ENCODE measurements at regions not wholly inside any gene's neighbourhood (a gene's known extent, or its start where the extent isn't known, plus 50 kb on each side); places are given as distances from the start of the nearest gene placed in this dataset.

DNA sequence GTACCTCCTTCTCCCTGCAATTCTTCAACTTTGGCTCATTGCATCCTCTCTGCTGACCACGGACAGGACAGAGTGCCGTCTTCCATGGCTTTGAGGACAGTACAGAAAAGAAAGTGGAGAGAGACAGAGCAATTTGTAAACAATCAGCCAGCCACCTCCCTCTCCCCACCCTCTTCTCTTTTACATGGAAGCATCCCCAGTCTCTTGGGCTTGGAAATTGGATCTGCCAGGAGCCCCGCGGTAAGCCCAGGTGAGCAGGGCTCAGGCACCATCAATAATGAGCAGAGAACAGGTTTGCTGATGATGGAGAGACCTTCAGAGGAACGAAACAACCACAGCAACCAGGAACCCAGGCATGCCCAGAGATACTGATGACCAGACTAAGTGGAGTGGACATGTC, 194.9 kb upstream of the TNRC6C start:
- DNase-seq: no peak

DNA sequence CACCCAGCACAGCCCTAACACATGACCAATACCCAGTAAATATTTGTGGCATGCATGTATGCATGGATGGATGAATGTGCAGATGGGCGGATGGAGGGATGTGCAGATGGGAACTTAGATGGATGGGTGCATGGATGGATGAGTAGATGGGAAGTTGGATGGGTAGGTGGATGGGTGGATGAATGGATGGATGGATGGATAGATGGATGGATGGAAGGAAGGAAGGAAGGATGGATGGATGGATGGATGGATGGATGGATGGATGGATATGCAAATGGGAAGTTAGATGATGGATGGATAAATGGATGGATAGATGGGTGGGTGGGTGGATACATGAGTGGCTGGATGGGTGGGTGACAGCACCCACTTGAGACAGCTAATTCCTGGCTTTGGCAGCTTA, 193.2 kb upstream of the TNRC6C start:
- no peak for DNase-seq

DNA sequence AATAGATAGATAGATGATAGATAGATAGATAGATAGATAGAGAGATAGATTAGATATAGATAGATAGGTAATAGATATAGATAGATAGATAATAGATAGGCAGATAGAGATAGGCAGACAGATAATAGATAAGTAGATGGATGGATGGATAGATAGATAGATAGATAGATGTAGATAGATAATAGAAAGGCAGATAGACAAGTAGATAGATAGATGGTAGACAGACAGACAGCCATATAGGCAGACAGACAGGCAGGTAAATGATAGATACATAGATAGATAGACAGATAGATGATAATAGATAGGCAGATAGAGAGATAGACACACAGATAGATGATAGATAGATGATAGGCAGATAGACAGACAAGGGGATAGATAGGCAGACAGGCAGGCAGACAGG, 191.4 kb upstream of the TNRC6C start:
- DNase-seq: no peak

DNA sequence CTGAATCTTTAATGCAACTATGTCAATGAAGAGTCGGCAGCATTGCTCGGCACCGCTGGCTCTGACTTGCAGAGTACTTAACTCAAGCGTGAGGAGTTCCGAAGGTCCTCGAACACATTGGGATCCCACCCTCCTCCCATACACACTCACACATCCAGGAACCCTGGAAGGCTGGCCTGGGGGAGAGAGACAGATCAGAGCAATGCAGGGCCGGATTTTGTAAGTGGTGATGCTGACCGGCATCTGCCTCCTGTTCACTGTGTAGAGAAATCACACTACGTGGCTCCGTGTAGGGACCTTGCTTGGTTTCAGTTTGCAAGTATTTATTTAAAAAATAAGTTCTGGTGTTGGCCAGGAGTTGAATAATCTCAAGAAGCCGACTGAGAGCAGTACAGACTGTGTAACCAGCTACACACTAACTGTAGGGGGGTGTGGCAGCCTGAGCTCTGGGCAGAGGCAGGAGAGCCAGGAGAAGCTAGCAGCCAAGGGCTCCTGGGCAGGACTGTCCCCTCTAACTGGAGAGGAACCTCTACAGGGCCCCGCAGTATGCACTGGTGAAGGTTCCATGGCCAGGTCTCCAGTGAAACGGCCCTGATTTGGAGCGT, 190.2 kb upstream of the TNRC6C start:
- no peak for DNase-seq

DNA sequence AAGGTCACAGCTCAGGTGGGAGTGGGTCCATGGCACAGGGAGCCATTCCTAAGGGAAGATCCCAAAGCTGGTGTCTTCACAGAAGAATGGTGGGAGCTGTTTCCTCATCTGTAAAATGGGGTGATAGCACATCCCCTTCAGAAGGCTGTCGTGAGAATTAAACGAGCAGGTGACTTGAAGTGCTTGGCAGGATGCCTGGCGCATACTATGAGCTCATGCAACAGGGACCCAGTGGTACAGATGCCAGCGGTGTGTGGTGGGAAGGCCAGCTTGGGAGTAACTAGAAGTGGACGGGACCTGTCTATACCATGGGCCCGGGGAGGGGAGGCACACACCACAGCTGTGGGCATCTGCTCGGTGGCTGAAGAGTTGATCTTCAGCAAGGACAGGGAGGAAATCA, 189.3 kb upstream of the TNRC6C start:
- DNase-seq: peak; percentile 79

DNA sequence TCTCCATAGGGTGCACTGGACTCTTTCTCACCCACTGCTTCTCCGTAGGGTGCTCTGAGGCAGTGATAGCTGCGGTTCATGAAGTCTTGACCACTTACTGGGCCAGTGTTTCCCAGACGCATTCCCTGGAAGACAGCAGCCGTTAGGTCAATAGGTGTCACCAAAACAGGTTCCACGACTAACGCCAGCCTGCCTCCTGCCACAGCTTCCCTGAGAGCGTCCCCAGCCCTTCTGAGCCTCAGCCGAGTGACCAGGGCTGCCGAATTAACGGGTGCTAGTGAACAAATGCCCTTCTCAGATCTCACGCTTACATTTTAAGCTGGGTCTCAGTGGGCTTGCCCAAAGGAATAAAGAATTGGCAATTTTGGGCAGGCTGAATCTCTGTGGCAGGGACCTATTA, 188.7 kb upstream of the TNRC6C start:
- DNase-seq: no peak

DNA sequence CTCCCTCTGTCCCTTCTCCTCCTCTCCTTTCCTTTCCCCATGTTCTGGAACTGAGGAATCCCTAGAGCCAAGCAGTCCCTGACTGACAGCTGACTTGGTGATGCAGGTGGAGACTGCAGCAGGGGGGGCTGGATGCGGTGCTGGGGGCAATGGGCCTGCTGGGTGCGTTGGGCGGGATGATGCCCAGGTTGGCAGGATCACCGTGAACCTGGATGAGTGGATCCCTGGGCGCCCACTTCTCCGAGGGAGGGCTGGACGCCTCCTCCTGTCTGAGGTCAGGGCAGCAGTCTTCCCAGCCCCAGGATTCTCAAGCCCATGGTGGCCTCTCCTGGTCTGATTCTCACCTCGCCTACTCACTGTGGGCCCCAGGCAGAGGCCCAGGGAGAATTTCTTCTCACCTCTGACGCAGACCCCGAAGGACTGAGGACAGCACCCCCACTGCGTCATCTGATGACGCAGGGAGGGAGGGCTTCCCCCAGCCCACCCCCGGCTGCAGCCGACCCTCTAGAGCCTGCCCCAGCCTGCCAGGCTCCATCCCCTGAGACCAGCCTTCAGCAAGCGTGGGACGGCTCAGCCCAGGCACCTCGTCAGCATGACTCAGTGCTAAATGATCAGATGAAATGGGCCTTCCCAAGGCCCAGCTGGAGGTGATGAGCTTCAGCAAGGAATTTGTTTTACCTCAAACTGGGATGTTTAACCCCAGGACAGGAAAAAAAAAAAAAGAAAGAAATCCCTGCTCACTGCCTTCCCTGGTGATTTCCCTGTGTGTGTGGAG, 188.0 kb upstream of the TNRC6C start:
- DNase-seq: no peak

DNA sequence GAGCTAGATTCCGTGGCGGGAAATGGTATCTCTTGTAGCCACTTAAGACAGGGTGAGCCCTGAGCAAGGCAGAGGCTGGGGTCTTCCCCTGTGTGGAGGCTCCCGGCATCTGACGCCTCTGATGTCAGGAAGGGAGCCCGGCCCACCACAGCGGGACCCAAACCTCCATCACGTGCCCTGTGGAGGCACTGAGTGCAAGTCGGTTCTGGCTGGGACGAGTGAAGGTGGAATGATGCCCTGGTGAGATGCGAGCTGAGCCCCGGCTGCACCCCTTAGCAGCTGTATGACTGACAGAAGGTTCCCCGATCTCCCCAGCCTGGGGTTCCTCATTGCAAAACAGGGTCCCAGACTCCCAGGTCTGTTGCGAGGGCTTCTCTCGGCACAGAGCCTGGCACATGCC, 187.4 kb upstream of the TNRC6C start:
- no peak for DNase-seq

DNA sequence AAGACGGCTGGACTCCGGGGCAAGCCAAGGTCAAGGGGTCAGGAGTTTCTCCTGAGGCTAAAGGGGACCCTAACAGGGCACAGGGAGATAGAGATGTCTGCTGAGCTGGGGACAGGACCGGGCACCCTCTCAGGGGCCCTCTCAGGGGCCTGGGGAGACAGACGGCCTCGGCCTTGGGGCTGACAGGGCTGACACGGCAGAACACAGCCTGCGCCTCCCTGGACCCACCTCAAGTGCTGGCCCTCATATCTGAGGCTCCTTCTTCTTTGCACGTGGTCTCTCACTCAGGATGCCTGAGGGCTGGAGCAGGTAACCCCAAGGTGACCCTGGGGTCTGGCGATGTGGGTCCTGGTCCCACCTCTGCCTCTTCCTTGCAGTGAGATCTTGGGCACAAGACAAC, 186.9 kb upstream of the TNRC6C start:
- no peak for DNase-seq

DNA sequence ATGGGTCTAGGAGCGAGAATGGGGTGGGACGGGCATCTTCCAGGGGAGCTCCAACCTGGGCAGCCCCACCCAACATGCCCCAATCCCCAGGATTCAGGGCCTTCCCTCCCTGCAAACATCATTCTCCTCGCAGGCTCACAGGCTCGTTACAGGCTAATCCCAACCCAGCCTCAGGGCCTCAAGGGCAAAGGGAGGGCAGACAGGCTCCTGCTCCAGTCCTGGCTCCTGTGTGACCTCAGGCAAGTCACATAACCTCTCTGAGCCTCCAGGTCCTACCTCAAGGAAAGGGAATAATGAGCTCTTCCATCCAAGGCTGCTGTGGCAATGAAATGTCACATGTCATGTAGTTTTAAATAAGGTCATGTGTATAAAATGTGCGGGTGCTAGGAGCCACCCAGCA, 186.5 kb upstream of the TNRC6C start:
- DNase-seq: no peak

DNA sequence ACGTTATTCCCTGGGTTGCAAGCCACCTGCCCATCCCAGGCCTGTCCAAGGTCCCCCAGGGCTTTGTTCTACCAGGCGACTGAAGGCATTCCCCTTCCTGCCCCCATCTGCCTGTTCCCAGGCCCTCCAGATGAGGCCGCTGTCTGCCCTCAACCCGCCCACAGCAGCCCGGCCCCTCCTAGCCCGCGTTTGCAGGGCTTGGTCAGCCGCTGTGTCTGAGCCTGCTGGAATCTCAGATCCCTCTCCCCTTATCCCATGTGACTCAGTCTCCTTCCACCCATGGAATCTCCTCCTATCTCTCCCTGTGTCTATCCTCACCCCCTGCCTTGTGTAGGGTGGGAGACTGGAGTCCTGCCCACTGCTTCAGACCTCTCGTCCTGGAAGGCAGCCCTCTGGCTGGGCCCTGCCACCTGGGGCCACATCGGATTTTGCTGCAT, 186.0 kb upstream of the TNRC6C start:
- DNase-seq: no peak

DNA sequence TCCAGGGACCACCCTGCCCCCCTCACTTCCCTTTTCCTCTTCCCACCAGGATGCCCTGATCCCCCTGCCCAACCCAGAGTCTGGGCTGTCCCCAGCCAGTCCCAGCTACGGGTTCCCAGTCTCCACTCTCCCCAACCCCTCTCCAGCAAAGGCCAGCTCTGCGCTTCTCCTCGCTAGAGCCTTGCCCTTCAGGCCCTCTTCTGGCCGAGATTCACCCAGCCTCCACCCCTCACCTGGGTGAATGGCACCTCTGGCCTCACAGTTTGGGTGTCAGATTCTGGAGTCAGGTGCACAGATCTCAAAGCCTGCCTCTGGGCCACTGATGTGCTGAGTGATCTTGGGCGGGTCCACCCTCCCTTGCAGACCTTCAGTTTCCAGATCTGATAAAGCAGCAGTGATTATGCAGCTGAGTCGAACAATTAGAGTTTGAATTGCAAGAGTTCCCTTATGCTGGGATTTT, 185.6 kb upstream of the TNRC6C start:
- no peak for DNase-seq

DNA sequence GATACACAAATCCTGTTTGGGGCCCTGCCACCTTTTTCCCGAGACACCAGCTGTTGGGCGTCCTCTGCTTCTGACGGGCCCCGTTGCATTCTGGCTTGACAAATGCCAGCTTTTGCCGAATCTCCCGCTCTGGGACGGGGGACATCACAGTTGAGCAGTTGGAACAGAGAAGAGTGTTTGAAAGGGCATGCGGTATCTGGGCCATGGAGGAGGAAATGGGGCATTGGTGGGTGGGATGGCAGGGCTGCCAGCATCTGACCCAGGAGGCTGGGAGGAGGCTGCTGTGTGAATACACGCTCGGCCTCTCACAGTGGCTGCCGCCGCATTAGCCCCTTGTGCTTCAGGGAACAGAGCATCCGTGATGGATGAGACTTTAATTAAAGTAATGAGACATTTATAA, 184.3 kb upstream of the TNRC6C start:
- no peak for DNase-seq

DNA sequence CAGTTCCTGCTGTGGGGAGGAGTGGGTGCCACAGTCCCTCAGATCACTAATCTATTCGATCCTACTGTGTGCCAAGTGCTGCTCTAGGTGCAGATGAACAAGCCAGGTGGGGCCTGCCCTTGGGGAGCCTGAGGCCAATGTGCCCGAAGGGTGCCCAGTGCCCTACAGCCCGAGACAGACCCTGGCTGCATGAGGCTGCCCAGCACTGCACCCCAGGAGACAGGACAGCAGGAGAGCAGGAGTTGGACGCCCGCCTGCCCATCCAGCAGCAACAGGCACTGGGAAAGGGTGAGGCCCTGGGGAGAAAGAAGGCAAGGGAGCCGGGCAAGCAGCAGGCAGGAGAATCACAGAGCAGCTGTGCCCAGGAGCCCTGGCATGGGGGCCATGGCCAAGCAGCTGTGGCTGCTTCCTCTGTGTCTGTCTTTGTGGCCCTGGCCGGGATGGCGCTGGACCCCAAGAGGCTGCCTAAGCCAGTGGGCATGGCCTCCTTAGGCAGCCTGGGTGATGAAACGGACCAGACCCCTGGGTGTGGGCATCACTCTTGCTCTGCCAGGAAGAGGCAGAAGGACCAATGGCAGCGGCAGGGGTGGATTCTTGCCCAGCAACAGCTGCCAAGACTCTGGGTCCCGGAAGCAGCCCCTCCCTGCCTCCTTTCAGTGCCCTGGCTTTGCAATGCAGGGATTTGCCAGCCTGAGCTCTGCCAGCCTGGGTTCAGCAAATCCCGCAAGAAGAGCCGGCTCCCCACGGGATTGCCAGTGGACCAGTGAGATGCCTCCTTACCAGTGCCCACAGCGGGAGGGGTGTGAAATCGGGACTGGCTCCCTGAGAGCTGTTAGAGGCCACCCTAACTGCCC, 179.6 kb upstream of the TNRC6C start:
- DNase-seq: no peak

DNA sequence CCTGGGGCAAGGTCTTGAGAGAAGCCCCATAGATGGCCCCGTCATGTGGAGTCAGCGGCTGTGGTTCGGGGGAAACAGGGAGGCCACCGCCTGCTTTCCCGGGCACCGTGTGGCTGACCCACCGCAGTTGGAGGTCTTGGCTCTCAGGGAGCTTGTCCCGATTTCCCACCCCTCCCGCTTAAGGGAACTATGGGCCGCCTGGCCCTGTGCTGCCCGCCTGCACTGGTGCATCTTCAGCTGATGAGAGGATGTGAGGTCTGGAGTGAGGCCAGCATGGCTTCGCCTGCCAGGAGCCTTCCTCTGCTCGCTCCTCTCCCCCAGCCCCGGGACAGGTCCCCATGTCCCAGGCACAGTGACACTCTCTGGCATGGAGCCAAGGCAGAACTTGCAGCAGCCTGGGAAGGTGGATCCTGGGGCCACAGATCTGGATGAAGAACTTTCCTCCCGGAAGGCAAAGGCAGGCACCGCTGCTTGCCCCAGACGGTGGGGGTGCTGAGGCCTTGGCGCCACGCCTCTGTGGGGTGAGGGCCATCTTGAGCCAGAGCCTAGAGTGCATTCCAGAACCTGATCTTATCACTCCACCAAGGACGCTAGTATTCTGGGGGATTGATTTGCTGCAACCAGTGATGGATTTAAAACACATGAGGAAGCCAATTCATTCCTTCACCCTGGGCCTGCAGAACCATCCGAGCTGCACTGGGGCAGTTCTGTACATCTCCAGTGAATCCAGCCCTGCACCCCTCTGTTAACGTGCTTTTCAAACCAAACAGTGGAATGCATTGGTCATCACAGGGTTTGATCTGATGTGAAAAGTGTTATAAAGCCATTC, 178.6 kb upstream of the TNRC6C start:
- no peak for DNase-seq

DNA sequence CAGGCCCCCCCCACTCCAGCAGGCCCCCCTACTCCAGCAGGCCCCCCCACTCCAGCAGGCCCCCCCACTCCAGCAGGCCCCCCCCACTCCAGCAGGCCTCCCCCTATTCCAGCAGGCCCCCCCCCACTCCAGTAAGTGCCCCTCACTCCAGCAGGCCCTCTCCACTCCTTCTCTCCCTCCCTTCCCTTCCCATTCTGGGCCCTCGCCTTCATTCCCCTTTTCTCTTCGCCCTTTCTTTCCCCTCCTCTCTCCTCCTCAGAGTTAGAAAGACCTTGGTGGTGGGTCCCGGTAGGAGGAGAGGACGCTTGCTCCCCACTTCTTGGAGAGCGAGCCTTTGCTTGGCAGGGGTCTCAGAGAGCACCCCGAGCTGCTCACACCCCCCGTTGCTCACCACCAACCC, 177.0 kb upstream of the TNRC6C start:
- no peak for DNase-seq

DNA sequence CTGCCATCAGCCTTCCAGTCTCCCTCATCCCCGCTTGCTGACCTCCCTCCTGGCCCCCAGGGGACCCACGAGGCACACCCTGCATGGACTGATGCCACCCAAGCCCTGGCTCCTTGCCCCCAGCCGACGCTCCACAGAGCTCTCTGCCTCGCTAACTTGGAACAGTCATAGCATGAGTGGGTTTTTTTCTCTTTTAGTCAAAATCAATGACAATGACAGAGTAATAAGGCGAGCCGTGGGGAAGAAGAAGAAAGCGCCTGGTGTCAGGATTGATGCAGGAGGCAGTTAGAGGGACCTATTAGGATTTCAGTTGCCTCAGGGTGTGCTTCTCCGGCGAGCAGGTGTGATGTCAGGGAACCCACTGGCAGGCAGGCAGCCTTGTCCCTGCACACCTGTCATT, 176.3 kb upstream of the TNRC6C start:
- no peak for DNase-seq

DNA sequence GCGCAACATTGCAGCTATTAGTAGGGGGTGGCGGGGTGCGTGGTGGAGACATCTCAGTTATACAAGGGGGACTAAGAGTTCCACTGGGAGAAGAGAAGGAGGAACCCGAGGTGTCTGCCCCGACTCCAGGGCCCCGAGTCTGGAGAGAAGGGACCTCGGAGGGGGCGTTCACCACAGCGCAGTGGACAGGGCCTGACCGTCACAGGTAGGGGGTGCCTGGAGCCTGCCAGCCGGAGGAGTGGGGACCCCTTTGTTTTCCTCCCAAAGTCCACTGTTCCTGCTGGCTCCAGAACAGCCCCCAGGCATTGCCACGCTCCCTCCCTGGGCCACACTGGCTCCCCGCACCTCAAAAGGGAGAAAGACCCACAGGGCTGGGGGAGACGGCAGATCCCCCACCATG, 175.9 kb upstream of the TNRC6C start:
- DNase-seq: no peak

DNA sequence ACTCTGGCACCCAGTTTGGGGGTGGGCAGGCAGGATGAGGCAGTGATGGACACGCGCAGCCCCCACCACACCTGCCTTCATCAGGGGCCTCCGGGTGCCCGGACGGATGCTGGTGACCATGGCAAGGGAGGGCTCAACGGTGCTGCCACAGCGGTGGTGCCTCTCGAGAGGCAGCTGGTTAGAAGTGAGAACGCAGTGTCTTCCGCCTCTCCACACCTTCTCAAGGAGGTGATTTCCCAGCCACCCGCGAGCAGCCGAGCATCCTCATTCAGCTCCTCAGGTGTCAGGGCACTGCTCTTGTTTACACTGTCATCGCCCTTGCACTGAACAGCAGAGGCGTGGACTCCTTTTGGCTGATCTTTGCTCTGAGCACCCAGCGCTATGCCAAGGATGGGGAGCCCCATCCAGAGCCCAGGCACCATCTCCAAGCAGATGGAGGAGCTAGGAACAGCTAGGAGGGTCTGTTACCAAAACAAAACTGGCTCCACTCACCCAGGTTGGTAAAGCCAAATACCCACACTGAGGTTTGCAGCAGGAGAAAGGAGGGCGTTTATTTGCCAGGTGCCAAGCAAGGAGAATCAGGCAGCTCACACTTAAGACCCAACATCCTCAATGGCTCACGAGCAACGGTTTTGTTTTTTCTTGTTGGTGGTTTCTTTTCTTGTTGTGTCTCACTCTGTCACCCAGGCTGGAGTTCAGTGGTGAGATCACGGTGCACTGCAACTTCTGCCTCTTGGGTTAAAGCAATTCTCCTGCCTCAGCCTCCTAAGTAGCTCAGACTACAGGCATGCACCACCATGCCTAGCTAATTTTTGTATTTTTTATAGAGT, 174.3 kb upstream of the TNRC6C start:
- no peak for DNase-seq

DNA sequence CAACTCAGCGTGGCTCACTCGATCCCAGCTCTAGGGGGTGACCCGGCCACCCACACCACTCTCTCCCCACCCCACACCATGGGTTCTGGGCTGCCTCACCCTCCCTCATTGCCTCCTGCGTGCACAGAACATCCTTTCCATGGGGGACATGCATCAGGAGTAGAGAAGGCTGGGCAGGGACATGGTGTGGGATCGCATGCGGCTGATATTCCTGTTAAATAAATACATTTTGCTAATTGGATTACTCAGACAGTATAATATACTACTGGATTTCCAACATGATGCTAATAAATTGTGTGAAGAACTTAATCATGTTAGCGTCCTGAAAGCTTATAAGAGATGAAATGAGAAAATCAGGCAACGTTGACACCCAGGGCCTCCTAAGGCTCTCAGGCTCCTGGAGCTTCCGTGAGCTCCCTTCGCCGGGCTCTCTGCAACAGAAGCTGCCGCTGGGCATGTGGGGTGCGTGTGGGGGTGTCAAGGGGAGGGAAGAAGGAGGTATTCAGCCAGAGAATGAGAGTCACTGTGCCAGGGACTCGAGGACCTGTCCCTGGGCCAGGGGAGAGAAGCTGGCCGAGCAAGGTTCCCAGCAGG, 173.1 kb upstream of the TNRC6C start:
- DNase-seq: no peak

DNA sequence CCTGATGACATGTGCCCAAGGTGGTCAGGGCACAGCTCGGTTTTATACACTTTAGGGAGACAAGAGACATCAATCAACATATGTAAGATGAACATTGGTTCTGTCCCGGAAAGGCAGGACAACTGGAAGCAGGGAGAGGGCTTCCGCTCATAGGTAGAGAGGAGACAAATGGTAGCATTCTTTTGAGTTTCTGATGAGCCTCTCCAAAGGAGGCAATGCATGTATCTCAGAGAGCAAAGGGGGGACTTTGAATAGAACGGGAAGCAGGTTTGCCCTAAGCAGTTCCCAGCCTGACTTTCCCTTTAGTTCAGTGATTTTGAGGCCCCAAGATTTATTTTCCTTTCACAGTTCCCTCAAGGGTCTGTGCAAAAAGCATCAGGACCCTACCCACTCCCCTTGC, 172.4 kb upstream of the TNRC6C start:
- DNase-seq: no peak

All from NCI-H2029 (cell line).